Erythroblast (primary cell): ENCODE measurements at regions not wholly inside any gene's neighbourhood (a gene's known extent, or its start where the extent isn't known, plus 50 kb on each side); places are given as distances from the start of the nearest gene placed in this dataset.

ENCODE experiments used
- GATA1 ChIP-seq: IDR thresholded peaks from 2 replicates; pipeline ENCODE4 v1.6.1; 2011; ENCODE audit warnings: low read depth, mild to moderate bottlenecking, control low read depth, low read length, moderate library complexity
- POLR2A ChIP-seq: IDR thresholded peaks from 2 replicates; pipeline ENCODE4 v1.6.1; 2011; ENCODE audit warnings: mild to moderate bottlenecking, low read length

DNA sequence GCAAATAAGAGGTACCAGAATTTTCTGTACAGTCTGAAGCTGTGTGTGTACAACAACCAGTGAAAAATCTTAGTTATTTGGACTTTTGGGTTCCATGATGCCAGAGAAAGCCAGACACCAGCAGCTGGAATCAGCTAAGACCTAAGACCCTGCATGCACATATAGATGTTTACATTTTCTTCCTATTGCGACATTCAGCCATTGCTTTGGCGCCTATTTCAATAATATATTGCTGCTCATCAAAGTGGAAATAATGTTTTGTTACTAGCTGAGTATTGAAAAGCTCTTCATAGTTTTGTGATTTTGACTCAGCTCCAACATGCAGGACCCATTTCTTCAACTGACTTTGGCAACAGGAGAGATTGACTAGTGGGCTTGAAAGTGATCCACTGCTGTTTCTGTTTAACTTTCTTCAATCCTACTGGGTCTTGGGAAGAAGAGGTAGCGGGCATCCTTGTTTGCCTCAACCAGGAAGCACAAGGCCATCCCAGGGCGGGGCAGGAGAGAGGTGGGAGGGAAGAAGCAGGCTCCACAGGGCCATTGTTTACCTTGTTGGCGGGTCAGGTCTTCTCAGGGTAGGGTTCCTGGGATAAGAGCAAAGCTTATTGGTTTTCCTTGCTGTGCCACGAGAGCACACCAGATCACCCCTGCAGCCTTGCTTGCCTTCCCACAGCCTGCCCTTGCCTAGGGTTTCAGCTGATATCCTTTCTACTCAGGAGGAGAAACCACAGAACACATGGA lies 101.3 kb upstream of the ESR1 start:
- TF ChIP-seq POLR2A: no peak
- no peak for TF ChIP-seq GATA1
